ENCODE measurements at regions not wholly inside any gene's neighbourhood (a gene's known extent, or its start where the extent isn't known, plus 50 kb on each side); places are given as distances from the start of the nearest gene placed in this dataset.

GRCh38 chr5:125560476-125561225 lies 814.2 kb upstream of the ZNF608 start:
- Histone ChIP-seq H3K23ac (ENCODE audit: low read length) (no peak overlapping the region), H2BK12ac (ENCODE audit: low read length) (no peak overlapping the region), H3K27me3 (ENCODE audit: insufficient read depth, low read length) (no peaks in the 10 kb centered on the region), H3K36me3 (ENCODE audit: control insufficient read depth in 1 of 2, insufficient read depth in 2 of 2, low read length in 2 of 2) (no peaks in the 10 kb centered on the region), H2AFZ (ENCODE audit: insufficient read depth, low read length, poor library complexity) (no peak overlapping the region), H2AK5ac (ENCODE audit: low read length) (no peak overlapping the region), H4K91ac (ENCODE audit: low read depth, low read length) (no peak overlapping the region), H3K14ac (ENCODE audit: low read length) (no peak overlapping the region), H3K27ac (ENCODE audit: low read depth, low read length) (no peak overlapping the region), H4K8ac (ENCODE audit: low read depth, low read length) (peak overlapping the region; percentile 29), H3K4me1 (ENCODE audit: control insufficient read depth in 1 of 2, insufficient read depth in 2 of 2, low read length in 2 of 2) (peaks cover 0 to 3% of the 10 kb centered on the region in 2 experiments), H3K4me2 (ENCODE audit: low read length) (no peak overlapping the region), H2BK120ac (ENCODE audit: insufficient read depth, low read length, poor library complexity) (no peak overlapping the region), H4K12ac (ENCODE audit: low read depth, low read length) (no peak overlapping the region), H2BK5ac (ENCODE audit: low read depth, low read length, poor library complexity) (no peak overlapping the region), H3K79me2 (ENCODE audit: control insufficient read depth, insufficient read depth, low read length, poor library complexity) (no peaks in the 10 kb centered on the region), H3K9ac (ENCODE audit: low read length) (no peak overlapping the region), H3K79me1 (ENCODE audit: low read length) (peaks cover 4% of the 10 kb centered on the region), H3K4ac (ENCODE audit: low read depth, low read length) (no peak overlapping the region), H3K9me3 (ENCODE audit: insufficient read depth, low read depth, low read length) (no peaks in the 10 kb centered on the region), H3K4me3 (ENCODE audit: low read depth, low read length) (no peak overlapping the region), H3K18ac (ENCODE audit: low read length) (no peak overlapping the region)
- peak; percentile 53 to 84 for DNase-seq
- WGBS (ENCODE audit: extremely low coverage, insufficient coverage, insufficient read length): 100% methylated on average over 1 of the region's 4 CpGs

GRCh38 chr5:125564317-125564975 lies 818.0 kb upstream of the ZNF608 start:
- Histone ChIP-seq H3K18ac (ENCODE audit: low read length) (no peak overlapping the region), H3K14ac (ENCODE audit: low read length) (no peak overlapping the region), H3K79me2 (ENCODE audit: control insufficient read depth, insufficient read depth, low read length, poor library complexity) (no peaks in the 10 kb centered on the region), H3K27me3 (ENCODE audit: insufficient read depth, low read length) (no peaks in the 10 kb centered on the region), H3K36me3 (ENCODE audit: control insufficient read depth in 1 of 2, insufficient read depth in 2 of 2, low read length in 2 of 2) (no peaks in the 10 kb centered on the region), H3K9me3 (ENCODE audit: insufficient read depth, low read depth, low read length) (peaks cover 3% of the 10 kb centered on the region), H3K27ac (ENCODE audit: low read depth, low read length) (no peak overlapping the region), H4K12ac (ENCODE audit: low read depth, low read length) (no peak overlapping the region), H2AK5ac (ENCODE audit: low read length) (no peak overlapping the region), H2BK120ac (ENCODE audit: insufficient read depth, low read length, poor library complexity) (no peak overlapping the region), H3K9ac (ENCODE audit: low read length) (no peak overlapping the region), H3K4me3 (ENCODE audit: low read depth, low read length) (no peak overlapping the region), H2AFZ (ENCODE audit: insufficient read depth, low read length, poor library complexity) (no peak overlapping the region), H2BK12ac (ENCODE audit: low read length) (no peak overlapping the region), H3K4ac (ENCODE audit: low read depth, low read length) (no peak overlapping the region), H3K79me1 (ENCODE audit: low read length) (peaks cover 4% of the 10 kb centered on the region), H3K4me2 (ENCODE audit: low read length) (no peak overlapping the region), H3K23ac (ENCODE audit: low read length) (no peak overlapping the region), H2BK5ac (ENCODE audit: low read depth, low read length, poor library complexity) (no peak overlapping the region), H4K91ac (ENCODE audit: low read depth, low read length) (no peak overlapping the region), H3K4me1 (ENCODE audit: control insufficient read depth in 1 of 2, insufficient read depth in 2 of 2, low read length in 2 of 2) (no peaks in the 10 kb centered on the region), H4K8ac (ENCODE audit: low read depth, low read length) (no peak overlapping the region)
- WGBS (ENCODE audit: extremely low coverage, insufficient coverage, insufficient read length): no CpG with 5 or more reads among the region's 5 CpGs
- DNase-seq: no peak

GRCh38 chr5:125574491-125575044 lies 828.1 kb upstream of the ZNF608 start:
- Histone ChIP-seq H3K4ac (ENCODE audit: low read depth, low read length) (no peak overlapping the region), H3K36me3 (ENCODE audit: control insufficient read depth in 1 of 2, insufficient read depth in 2 of 2, low read length in 2 of 2) (no peaks in the 10 kb centered on the region), H3K79me2 (ENCODE audit: control insufficient read depth, insufficient read depth, low read length, poor library complexity) (no peaks in the 10 kb centered on the region), H3K4me1 (ENCODE audit: control insufficient read depth in 1 of 2, insufficient read depth in 2 of 2, low read length in 2 of 2) (no peaks in the 10 kb centered on the region), H4K12ac (ENCODE audit: low read depth, low read length) (no peak overlapping the region), H2BK120ac (ENCODE audit: insufficient read depth, low read length, poor library complexity) (no peak overlapping the region), H3K27me3 (ENCODE audit: insufficient read depth, low read length) (no peaks in the 10 kb centered on the region), H2AK5ac (ENCODE audit: low read length) (no peak overlapping the region), H2BK5ac (ENCODE audit: low read depth, low read length, poor library complexity) (no peak overlapping the region), H3K9ac (ENCODE audit: low read length) (no peak overlapping the region), H3K79me1 (ENCODE audit: low read length) (no peaks in the 10 kb centered on the region), H3K4me2 (ENCODE audit: low read length) (no peak overlapping the region), H3K4me3 (ENCODE audit: low read depth, low read length) (no peak overlapping the region), H3K27ac (ENCODE audit: low read depth, low read length) (no peak overlapping the region), H2BK12ac (ENCODE audit: low read length) (no peak overlapping the region), H3K14ac (ENCODE audit: low read length) (no peak overlapping the region), H3K18ac (ENCODE audit: low read length) (no peak overlapping the region), H4K8ac (ENCODE audit: low read depth, low read length) (no peak overlapping the region), H4K91ac (ENCODE audit: low read depth, low read length) (no peak overlapping the region), H3K23ac (ENCODE audit: low read length) (no peak overlapping the region), H3K9me3 (ENCODE audit: insufficient read depth, low read depth, low read length) (no peaks in the 10 kb centered on the region), H2AFZ (ENCODE audit: insufficient read depth, low read length, poor library complexity) (no peak overlapping the region)
- DNase-seq: no peak
- WGBS (ENCODE audit: extremely low coverage, insufficient coverage, insufficient read length): no CpG with 5 or more reads among the region's 9 CpGs

- no peak overlapping the region for H3K4me3 ChIP-seq (ENCODE audit: low read depth, low read length)
- no peak overlapping the region for H2BK120ac ChIP-seq (ENCODE audit: insufficient read depth, low read length, poor library complexity)
- H3K9me3 ChIP-seq (ENCODE audit: insufficient read depth, low read depth, low read length): no peaks in the 10 kb centered on the region
- H3K9ac ChIP-seq (ENCODE audit: low read length): no peak overlapping the region
- H3K27me3 ChIP-seq (ENCODE audit: insufficient read depth, low read length): no peaks in the 10 kb centered on the region
- no peaks in the 10 kb centered on the region for H3K4me1 ChIP-seq (ENCODE audit: control insufficient read depth in 1 of 2, insufficient read depth in 2 of 2, low read length in 2 of 2)
- H4K91ac ChIP-seq (ENCODE audit: low read depth, low read length): no peak overlapping the region
- H3K18ac ChIP-seq (ENCODE audit: low read length): no peak overlapping the region
- H3K79me1 ChIP-seq (ENCODE audit: low read length): no peaks in the 10 kb centered on the region
- no peaks in the 10 kb centered on the region for H3K36me3 ChIP-seq (ENCODE audit: control insufficient read depth in 1 of 2, insufficient read depth in 2 of 2, low read length in 2 of 2)
- no peaks in the 10 kb centered on the region for H3K79me2 ChIP-seq (ENCODE audit: control insufficient read depth, insufficient read depth, low read length, poor library complexity)
- H3K4ac ChIP-seq (ENCODE audit: low read depth, low read length): no peak overlapping the region
- no peak overlapping the region for H2AK5ac ChIP-seq (ENCODE audit: low read length)
- H2AFZ ChIP-seq (ENCODE audit: insufficient read depth, low read length, poor library complexity): no peak overlapping the region
- H3K23ac ChIP-seq (ENCODE audit: low read length): no peak overlapping the region
- H3K14ac ChIP-seq (ENCODE audit: low read length): no peak overlapping the region
- H2BK5ac ChIP-seq (ENCODE audit: low read depth, low read length, poor library complexity): no peak overlapping the region
- no CpG with 5 or more reads among the region's 1 CpG for WGBS (ENCODE audit: extremely low coverage, insufficient coverage, insufficient read length)
- no peak overlapping the region for H4K8ac ChIP-seq (ENCODE audit: low read depth, low read length)
- DNase-seq: peak in 1 of 2 donors; percentile 48
- no peak overlapping the region for H4K12ac ChIP-seq (ENCODE audit: low read depth, low read length)
- no peak overlapping the region for H3K27ac ChIP-seq (ENCODE audit: low read depth, low read length)
- no peak overlapping the region for H3K4me2 ChIP-seq (ENCODE audit: low read length)
- no peak overlapping the region for H2BK12ac ChIP-seq (ENCODE audit: low read length)
Observed at GRCh38 chr5:125575171-125575890, 828.9 kb upstream of the ZNF608 start.
